Body of pancreas (tissue), 4 donors: ENCODE measurements at regions not wholly inside any gene's neighbourhood (a gene's known extent, or its start where the extent isn't known, plus 50 kb on each side); places are given as distances from the start of the nearest gene placed in this dataset.

Source experiments
- POLR2A ChIP-seq, 3 donors: fragments of 450-650 bp; IDR thresholded peaks; one replicate each; pipeline ENCODE4 v1.6.1; 2016; ENCODE audit warnings: antibody characterized with exemption in 3 of 3, mild to moderate bottlenecking in 2 of 3
- TF ChIP-seq, protein P1 (sequence below), 7 experiments: fragments of 450-650 bp in 4 of 7; fragments of 200-600 bp in 3 of 7; sonication (generic) in 3 of 7; IDR thresholded peaks; one replicate each; pipeline ENCODE4 v1.5.1; 2016 to 2019; ENCODE audit warnings: antibody characterized with exemption in 7 of 7

DNA sequence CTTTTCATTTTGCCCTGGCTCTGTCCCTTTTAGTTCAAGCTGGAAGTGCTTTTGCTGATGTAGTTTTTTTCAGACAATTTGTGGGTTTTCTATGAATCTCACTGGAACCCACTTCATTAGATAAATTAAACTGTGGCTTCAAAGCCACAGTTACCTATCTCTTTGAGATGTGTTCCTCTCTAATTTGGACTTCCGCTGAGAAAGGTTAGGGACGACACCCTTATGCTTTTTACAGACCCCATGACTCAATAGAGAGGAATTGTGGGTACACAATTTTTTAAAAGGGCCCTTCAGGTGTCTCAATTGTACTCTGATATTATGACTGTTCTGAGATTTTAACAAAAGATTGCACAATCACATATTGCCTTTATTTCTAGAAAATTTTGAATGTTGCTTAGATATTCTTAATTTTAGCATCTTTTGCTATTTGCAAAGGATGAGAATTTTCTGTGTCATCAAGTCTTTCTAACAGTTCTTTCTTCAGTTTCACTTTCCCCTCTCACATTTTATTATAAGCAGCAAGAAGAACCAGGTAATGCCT is 110.6 kb downstream of the GADD45G start:
- TF ChIP-seq, protein P1, sequence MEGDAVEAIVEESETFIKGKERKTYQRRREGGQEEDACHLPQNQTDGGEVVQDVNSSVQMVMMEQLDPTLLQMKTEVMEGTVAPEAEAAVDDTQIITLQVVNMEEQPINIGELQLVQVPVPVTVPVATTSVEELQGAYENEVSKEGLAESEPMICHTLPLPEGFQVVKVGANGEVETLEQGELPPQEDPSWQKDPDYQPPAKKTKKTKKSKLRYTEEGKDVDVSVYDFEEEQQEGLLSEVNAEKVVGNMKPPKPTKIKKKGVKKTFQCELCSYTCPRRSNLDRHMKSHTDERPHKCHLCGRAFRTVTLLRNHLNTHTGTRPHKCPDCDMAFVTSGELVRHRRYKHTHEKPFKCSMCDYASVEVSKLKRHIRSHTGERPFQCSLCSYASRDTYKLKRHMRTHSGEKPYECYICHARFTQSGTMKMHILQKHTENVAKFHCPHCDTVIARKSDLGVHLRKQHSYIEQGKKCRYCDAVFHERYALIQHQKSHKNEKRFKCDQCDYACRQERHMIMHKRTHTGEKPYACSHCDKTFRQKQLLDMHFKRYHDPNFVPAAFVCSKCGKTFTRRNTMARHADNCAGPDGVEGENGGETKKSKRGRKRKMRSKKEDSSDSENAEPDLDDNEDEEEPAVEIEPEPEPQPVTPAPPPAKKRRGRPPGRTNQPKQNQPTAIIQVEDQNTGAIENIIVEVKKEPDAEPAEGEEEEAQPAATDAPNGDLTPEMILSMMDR (IDR thresholded peaks at IDR 0.05): no peak
- no peak for TF ChIP-seq POLR2A (IDR thresholded peaks at IDR 0.05)
